ENCODE measurements at regions not wholly inside any gene's neighbourhood (a gene's known extent, or its start where the extent isn't known, plus 50 kb on each side); places are given as distances from the start of the nearest gene placed in this dataset.

GRCh38 chr7:134388336-134389019, 70.4 kb downstream of the AKR1B1 start:
- TF ChIP-seq POLR2AphosphoS5 (IDR thresholded peaks at IDR 0.05) (no peak), CTCF (IDR thresholded peaks at IDR 0.05) (no peak), EP300 (IDR thresholded peaks at IDR 0.05) (no peak)

Data from sigmoid colon (tissue), 4 donors.